ENCODE measurements at regions not wholly inside any gene's neighbourhood (a gene's known extent, or its start where the extent isn't known, plus 50 kb on each side); places are given as distances from the start of the nearest gene placed in this dataset.

GRCh38 chr13:76397413-76397812 lies 488.8 kb downstream of the KCTD12 start:
- DNase-seq, result no peak

GRCh38 chr13:76389321-76389720 lies 496.9 kb downstream of the KCTD12 start:
- DNase-seq, result no peak

GRCh38 chr13:76387566-76387965 lies 498.6 kb downstream of the KCTD12 start:
- no peak for DNase-seq

- DNase-seq, result no peak
These were observed 499.9 kb downstream of the KCTD12 start for GRCh38 chr13:76386321-76386720.

- DNase-seq, result no peak
These were observed 500.6 kb downstream of the KCTD12 start for GRCh38 chr13:76385586-76385985.

GRCh38 chr13:76383676-76384461 lies 502.3 kb downstream of the KCTD12 start:
- no peak for DNase-seq

GRCh38 chr13:76380446-76381065 lies 505.6 kb downstream of the KCTD12 start:
- DNase-seq, result no peak

- no peak for DNase-seq
These were observed 506.7 kb downstream of the KCTD12 start for GRCh38 chr13:76379341-76380105.

- no peak for DNase-seq
These were observed 507.4 kb downstream of the KCTD12 start for GRCh38 chr13:76378767-76379166.

- no peak for DNase-seq
These were observed 522.4 kb downstream of the KCTD12 start for GRCh38 chr13:76363682-76364289.

GRCh38 chr13:76361868-76362267 lies 524.3 kb downstream of the KCTD12 start:
- DNase-seq, result no peak

- no peak for DNase-seq
These were observed 534.5 kb downstream of the KCTD12 start for GRCh38 chr13:76351541-76352229.

GRCh38 chr13:76350399-76350798 lies 535.8 kb downstream of the KCTD12 start:
- no peak for DNase-seq

GRCh38 chr13:76349700-76350099 lies 536.5 kb downstream of the KCTD12 start:
- no peak for DNase-seq

GRCh38 chr13:76339649-76340048 lies 546.6 kb downstream of the KCTD12 start:
- DNase-seq, result no peak

GRCh38 chr13:76338003-76338402 lies 548.2 kb downstream of the KCTD12 start:
- no peak for DNase-seq

- no peak for DNase-seq
These were observed 549.0 kb downstream of the KCTD12 start for GRCh38 chr13:76336889-76337844.

- DNase-seq, result no peak
These were observed 550.7 kb downstream of the KCTD12 start for GRCh38 chr13:76335463-76335862.

GRCh38 chr13:76331943-76332712 lies 554.1 kb downstream of the KCTD12 start:
- DNase-seq, result no peak

- no peak for DNase-seq
These were observed 555.4 kb downstream of the KCTD12 start for GRCh38 chr13:76330761-76331160.
